ENCODE measurements at regions not wholly inside any gene's neighbourhood (a gene's known extent, or its start where the extent isn't known, plus 50 kb on each side); places are given as distances from the start of the nearest gene placed in this dataset.

GRCh38 chr10:124346831-124347230 lies 71.9 kb downstream of the OAT start:
- no peak for DNase-seq

DNA sequence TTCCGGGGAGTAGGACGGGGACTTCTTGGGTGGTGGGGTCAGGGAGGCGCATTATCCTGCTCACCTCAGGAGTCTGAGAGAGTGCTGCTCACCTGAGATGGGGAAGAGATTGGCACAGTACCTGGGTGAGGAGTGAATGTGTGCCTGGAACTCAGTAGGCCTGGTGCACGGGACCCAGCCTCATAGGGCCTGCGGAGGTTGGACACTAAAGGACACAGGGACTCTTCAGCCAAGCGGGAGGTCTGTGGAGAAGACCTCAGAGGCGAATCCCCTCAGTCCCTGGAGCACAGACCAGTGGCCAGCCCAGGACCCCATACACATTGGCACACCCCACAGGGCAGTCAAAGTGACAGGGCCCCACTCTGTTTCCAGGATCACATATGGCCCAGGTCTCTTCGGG lies 73.2 kb downstream of the OAT start:
- DNase-seq, result no peak

- no peak for DNase-seq
Measured at GRCh38 chr10:124344931-124345330, 73.8 kb downstream of the OAT start.

DNA sequence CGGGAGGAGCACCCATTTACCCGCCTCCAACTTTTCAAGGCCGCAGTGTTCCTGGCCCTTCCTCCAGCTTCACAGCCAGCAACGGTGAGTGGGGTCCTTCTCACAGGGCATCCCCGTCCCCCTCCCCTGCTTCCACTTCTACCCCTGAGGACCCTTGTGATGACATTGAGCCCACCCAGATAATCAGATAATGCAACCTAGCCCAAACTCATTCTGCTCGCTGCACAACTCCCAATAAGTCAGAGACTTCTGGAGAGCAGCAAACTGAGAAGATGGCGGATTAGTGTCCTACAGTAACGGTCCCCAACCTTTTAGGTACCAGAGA lies 74.5 kb downstream of the OAT start:
- DNase-seq, result no peak

- no peak for DNase-seq
Measured at GRCh38 chr10:124343351-124344265, 75.1 kb downstream of the OAT start.

- DNase-seq, result no peak
Measured at GRCh38 chr10:124342821-124343170, 75.9 kb downstream of the OAT start.

DNA sequence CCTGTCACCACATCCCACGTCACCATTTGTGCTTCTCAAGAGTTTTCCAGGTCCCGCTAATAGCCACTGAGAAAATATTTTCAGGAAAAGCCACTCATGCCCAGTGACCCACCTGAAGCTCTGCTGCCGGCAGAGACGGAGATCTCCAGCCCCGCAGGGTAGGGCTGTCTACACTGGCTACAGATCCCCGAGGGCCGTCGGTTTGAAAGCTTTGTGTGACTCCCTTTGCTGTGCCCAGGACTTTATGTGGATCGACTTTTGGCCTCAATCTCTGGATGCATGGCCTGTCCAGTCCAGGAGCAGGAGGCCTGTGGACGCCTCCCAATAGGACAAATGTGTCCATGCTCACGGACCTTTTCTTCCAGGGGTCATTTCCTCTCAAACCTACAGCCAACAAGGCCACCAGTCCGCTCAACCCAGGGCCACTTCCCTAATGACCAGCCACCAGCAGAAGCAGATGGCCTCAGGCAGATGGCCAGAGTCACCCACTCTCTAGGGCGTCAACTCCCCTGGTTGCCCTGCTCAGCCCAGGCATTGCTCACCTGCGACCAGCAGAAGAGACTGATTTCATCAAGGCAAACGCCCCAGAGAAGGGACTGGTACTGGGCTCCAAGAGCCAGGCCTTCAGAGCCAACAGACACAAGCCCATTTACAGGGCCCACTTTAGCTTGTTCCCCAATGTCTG lies 76.4 kb downstream of the OAT start:
- no peak for DNase-seq

DNA sequence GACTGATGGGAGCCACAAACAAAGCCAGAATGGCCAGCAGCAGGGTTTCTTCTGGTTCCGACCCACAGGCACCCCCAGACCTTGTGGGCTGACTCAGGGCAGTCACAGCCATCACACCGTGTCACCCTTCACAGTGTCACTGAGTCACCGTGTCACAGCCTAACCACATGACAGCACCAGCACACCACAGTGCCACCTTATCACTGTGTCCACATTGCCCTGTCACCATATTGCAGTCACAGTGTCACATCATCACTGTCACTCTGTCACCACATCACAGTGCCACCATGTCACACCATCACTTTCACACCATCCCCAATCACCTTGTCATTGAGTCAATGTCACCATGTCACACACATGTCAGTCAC lies 77.0 kb downstream of the OAT start:
- DNase-seq, result no peak

DNA sequence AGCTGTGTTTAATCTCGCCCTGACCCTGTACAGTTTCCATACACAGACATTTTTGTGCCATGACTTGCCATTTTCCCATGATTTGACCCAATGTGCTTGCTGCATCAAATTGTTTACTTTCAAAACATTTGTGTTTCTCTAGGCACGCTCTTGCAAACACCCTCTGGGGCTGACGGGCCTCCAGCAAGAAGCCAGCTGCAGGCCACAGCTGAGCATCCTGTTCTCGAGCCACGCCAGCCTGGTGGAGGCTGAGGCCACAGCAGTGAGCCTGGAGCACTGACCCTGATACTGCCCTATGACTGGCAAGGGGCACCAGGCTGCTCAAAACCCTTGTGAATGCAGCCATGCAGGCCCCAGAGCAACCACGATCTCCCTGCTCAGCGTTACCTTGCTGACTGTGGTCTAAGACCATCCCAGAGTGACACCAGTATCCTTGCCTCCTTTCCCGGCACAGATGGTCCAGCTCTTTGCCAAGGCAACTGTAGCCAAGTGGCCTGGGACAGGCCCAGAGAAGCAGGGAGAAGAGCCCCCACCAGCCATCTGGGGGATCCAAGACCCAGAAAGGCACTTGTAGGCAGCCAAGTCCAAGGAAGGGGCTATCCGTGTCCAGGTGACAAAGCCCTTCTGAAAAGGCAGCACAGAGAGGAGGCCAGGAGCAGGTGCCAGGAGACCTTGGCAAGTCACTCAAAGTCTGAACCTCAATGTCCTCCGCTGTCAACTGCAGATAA lies 78.5 kb downstream of the OAT start:
- DNase-seq, result peak; percentile 55 to 57

DNA sequence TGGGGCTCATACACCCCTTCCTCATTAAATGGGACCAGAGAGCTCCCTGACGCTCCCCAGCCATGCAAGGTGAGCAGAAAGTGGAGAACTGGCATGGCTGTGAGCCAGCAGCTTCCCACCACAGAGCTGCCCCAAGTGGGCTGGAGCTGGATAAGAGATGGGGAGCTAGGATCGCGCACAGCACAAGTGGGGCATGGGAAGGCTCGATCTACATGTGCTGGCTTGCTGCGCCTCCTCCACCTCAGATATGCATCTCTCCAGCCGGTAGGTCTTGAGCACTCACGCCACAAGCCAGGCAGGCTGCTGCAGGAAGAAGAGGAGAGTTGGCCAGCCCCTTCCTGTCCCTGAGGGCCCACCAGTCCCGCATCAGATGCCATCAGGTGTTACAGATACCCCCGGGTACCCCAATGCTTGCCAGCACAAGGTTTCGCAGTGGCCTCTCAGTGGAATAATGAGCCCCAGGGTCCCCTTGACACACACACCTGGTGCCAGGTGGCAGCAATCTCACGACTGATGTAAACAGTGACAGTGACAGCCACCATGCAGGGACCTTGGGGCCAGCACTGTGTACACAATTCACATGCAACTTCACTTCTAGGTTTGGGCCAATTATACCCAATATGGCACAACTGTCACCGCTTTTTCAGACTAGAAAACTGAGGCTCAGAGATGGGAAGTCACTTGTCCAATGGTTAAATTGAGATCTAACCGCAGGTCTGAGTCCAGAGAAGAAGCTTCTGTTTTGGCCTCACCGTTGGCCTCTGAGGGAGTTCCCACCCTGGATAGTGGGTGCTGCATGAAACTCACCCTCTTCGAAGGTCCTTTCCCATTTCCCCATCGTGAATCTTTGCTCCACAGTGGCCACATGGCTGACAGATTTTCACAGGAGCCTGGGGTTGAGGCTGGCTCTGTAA lies 79.3 kb downstream of the OAT start:
- no peak for DNase-seq

DNA sequence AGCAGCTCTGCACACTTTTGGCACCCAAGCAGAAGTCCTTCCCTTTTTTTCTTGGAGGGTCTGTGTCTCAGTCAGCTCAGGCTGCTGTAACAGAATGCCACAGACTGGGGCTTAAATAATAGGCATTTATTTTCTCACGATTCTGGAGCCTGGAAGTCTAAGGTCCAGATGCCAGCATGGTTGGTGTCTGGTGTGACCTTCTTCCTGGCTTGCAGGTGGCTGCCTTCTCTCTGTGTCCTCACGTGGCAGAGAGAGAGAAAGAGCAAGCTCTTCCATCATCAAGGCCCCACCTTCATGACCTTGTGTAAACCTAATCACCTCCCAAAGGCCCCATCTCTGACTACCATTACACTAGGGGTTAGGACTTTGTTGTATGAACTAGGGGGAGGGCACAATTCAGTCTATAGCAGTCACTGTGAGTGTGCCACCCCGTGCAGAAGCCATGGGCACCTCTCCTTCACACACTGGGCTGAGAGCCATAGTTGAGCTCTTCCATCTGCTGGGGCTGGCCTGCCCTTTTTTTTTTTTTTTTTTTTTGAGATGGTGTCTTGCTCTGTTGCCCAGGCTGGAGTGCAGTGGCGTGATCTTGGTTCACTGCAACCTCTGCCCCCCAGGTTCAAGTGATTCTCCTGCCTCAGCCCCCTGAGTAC lies 80.3 kb downstream of the OAT start:
- peak in 1 of 2 experiments; percentile 58 for DNase-seq

- no peak for DNase-seq
Measured at GRCh38 chr10:124336186-124336585, 82.5 kb downstream of the OAT start.

- no peak for DNase-seq
Measured at GRCh38 chr10:124333931-124334330, 84.8 kb downstream of the OAT start.

DNA sequence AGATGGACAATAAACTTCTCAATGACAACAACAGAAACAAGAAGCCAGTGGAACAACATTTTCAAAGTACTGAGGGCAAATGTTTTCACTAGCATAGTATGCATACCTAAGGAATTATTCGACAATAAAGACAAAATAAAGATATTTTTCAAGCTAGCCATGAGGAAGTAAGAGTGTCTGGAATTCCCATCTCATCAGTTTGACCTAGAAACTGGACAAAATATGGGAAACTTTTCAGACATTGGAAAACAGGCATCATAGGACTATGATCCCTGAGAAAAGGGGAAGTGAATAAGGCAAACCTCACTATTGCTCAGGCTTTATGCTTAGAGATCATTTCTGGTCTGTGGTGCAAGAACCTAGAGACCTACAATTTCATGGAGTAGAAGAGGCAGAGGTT lies 86.3 kb downstream of the OAT start:
- no peak for DNase-seq

GRCh38 chr10:124329941-124330340 lies 88.8 kb downstream of the OAT start:
- no peak for DNase-seq

GRCh38 chr10:124329362-124329761 lies 89.4 kb downstream of the OAT start:
- DNase-seq, result no peak

GRCh38 chr10:124328477-124329220 lies 90.1 kb downstream of the OAT start:
- no peak for DNase-seq

DNA sequence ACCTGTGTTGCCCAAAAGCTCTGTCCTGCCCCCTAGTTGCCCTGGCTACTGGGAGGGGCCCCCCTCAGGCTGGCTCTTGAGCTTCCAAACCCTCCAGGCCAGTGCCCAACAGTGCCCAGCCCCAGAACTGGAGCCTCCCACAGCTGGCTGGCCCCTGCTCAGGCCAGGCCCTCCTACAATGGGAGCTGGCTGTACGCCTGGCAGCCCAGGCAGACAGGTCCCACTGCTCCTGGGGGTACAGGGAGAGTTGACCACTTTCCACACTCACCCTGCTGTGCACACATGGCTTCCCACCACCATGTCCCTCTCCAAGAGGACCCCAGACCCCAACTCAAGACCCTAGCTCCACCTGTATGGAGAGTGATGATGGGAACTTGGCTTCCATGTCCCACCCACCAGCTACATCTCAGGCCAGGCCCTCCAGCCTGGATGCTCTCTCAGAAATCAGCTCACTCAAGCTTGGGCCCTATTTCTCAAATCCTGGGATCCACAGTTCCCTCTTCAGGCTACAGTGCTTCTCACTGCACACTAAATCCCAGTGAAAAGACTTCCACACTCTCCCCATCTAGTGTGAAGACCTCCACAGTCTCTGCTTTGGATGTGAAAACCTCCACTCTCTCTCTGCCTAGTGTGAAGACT lies 92.6 kb downstream of the OAT start:
- no peak for DNase-seq

GRCh38 chr10:124325633-124325914 lies 93.1 kb downstream of the OAT start:
- no peak for DNase-seq

DNA sequence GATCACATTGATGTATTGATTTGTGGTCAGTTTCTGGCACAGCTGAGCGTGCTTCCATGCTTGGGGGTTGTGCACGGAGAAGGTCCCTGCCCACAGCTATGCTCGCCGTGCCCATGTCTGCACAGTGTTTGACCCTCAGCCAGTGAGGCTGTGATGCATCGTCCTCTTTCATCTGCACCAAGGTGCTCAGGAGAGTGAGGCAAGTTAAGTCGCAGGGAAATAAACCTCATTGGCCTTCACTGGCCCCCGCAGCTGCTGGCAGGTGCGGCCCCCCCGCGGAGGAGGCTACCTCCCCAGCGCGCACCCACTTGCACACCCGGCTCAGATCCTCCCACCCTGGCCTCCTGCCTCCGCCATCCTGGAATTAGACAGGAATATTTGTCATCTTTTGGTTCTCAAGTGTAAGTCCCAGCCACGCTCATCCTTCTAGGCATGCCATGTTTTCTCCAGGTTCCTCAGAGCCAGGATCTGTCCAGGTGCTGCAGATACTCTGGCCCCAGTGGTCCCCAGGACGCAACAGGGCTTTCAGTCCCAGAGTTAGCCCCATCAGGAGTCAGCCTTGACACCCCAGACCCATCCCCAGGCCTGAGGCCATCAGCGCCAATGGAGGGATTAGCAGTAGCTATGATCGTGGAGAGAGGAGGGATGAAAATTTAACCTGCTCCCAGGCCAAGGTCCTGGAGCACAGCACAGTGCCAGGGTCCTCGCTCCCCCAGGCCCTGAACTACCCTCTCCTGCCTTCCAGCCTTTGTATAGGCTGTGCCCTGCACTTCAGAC lies 93.7 kb downstream of the OAT start:
- no peak for DNase-seq

Measured in cerebellar nuclear complex (tissue), 1 donor.